Kidney (tissue), 13 donors: ENCODE measurements at regions not wholly inside any gene's neighbourhood (a gene's known extent, or its start where the extent isn't known, plus 50 kb on each side); places are given as distances from the start of the nearest gene placed in this dataset.
"Not testable (repeated sequence)": the region's sequence is repeated elsewhere in the genome, so short reads cannot be mapped to it uniquely, and the experiment has no call there.

ENCODE experiments used
- DNase-seq, 5 donors: peaks; one replicate each; pipeline ENCODE4 v3.0.0-alpha.2; 2013 to 2020
- FAIRE-seq: peaks from 2 replicates; lab custom pipeline; 2012; peaks lifted over from hg19 to GRCh38; lab: Jason Lieb, UNC
- H3K27ac ChIP-seq, 2 donors: one replicate each; pipeline ENCODE4 v1.7.0; 2013; ENCODE audit warnings: low read depth in 2 of 2, low read length in 2 of 2, inconsistent platforms in 1 of 2
- H3K27me3 ChIP-seq: one replicate; pipeline ENCODE4 v1.7.1; 2013; ENCODE audit warnings: low read length, inconsistent platforms; ENCODE audit not compliant: control insufficient read depth, insufficient read depth
- H3K36me3 ChIP-seq, 3 donors: one replicate each; pipeline versions ENCODE4 v1.7.0 to v1.7.1; 2013; ENCODE audit warnings: low read length in 3 of 3, control low read depth in 1 of 3, inconsistent platforms in 1 of 3; ENCODE audit not compliant: insufficient read depth in 3 of 3, control insufficient read depth in 2 of 3
- H3K4me1 ChIP-seq, 3 donors: one replicate each; pipeline versions ENCODE4 v1.7.0 to v1.7.1; 2013; ENCODE audit warnings: low read length in 3 of 3, inconsistent platforms in 1 of 3, low read depth in 1 of 3; ENCODE audit not compliant: control insufficient read depth in 2 of 3, insufficient read depth in 2 of 3
- H3K4me3 ChIP-seq, 3 donors: one replicate each; pipeline versions ENCODE4 v1.7.0 to v1.8.1; 2013; ENCODE audit warnings: low read length in 3 of 3, control low read depth in 1 of 3, inconsistent platforms in 1 of 3
- H3K9ac ChIP-seq, 3 donors: one replicate each; pipeline versions ENCODE4 v1.7.0 to v1.7.1; 2013; ENCODE audit warnings: low read length in 3 of 3, control low read depth in 1 of 3, inconsistent platforms in 1 of 3
- H3K9me3 ChIP-seq, 3 donors: one replicate each; pipeline versions ENCODE4 v1.7.0 to v1.7.1; 2013; ENCODE audit warnings: low read length in 3 of 3, control low read depth in 1 of 3, inconsistent platforms in 1 of 3; ENCODE audit not compliant: control insufficient read depth in 2 of 3, insufficient read depth in 1 of 3
- CTCF ChIP-seq: IDR thresholded peaks from 3 replicates; pipeline ENCODE4 v1.5.1; 2012; ENCODE audit warnings: mild to moderate bottlenecking, moderate library complexity, borderline replicate concordance; ENCODE audit not compliant: insufficient read depth; ENCODE audit errors: extremely low read depth
- intact Hi-C: fragments of 100-400 bp; cut with DNase I; formaldehyde crosslinking; loops from one replicate; pipeline ENCODE4 v1.11.1; 2022
- donor health status: control.
- donor health status: control.
- donor health status: control.
- donor health status: control.
- donor health status: control.
- donor health status: DM: yes; HTN: yes; CAD: no.
- donor health status: Normal renal cell carcinoma (clear cell type).

DNA sequence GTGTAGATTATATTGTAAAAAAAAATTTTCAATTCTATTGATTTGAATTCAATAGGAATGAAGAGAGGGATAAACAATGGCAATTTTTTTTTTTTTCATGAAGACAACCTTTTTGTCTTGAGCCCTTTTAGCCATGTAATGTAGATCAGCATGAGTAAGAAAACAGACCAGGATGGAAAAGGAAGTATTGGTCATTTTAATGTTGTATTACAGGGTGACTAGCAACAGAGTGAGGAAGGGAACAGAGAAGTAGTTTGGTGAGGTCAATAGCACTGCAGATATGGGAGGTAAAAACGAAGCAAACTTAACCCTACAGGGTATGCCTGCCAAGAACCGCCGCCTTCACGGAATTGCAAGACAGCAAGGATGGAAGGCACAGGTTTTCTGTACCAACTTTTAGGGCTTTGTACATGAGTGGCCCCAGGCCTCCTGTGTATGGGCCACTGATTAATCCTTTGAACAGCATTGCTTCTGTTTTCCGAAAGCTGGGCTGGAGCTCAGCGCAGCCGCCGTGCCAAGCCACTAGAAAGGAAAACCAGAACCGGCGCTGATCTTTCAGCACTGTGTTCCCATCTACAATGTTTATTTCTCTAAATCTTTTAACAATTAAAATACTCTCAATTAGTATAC is 383.7 kb downstream of the CENPW start:
- TF ChIP-seq CTCF: no peak
- Histone ChIP-seq H3K9me3 (no peaks in the 10 kb centered on the region), H3K4me3 (no peak overlapping the region), H3K9ac (no peak overlapping the region), H3K27ac (no peak overlapping the region), H3K27me3 (no peaks in the 10 kb centered on the region), H3K36me3 (no peaks in the 10 kb centered on the region), H3K4me1 (no peaks in the 10 kb centered on the region)
- intact Hi-C loops: no loop called here
- DNase-seq (no peak), FAIRE-seq (no peak)

DNA sequence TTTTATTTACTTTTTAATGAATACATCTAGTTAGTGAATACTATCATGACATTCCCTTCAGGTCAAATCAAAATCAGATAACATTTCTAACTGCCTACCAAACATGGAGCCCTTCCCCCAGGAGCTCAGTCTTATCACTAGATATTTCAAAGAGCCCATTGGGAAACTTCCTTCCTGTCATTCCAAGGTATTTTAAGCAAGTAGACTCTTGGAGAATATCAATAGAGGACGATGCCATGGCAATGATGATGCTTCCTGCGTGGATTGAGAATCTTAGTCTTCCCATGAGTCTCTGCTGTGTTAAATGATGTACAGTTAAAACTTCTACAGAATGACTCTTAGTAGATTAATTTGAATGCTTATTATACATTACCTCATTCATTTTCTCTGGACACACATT is 384.9 kb downstream of the CENPW start:
- H3K27ac ChIP-seq: no peak overlapping the region
- TF ChIP-seq CTCF: no peak

GRCh38 chr6:126726454-126726853 is 386.5 kb downstream of the CENPW start:
- H3K4me1 ChIP-seq, H3K9me3 ChIP-seq, FAIRE-seq, H3K27ac ChIP-seq, H3K4me3 ChIP-seq, DNase-seq, intact Hi-C loops, H3K36me3 ChIP-seq, H3K27me3 ChIP-seq, H3K9ac ChIP-seq: not testable (repeated sequence)

More for the DNA sequence above, 384.9 kb downstream of the CENPW start:
- Histone ChIP-seq H3K4me1 (no peaks in the 10 kb centered on the region), H3K27me3 (no peaks in the 10 kb centered on the region), H3K9ac (no peak overlapping the region), H3K36me3 (no peaks in the 10 kb centered on the region), H3K9me3 (no peaks in the 10 kb centered on the region), H3K4me3 (no peak overlapping the region)
- DNase-seq: no peak
- intact Hi-C loops: no loop called here
- FAIRE-seq: no peak

- no peaks in the 10 kb centered on the region for H3K36me3 ChIP-seq
- intact Hi-C loops: no loop called here
- H3K4me3 ChIP-seq: no peak overlapping the region
- no peaks in the 10 kb centered on the region for H3K27me3 ChIP-seq
- H3K4me1 ChIP-seq: no peaks in the 10 kb centered on the region
- no peak overlapping the region for H3K27ac ChIP-seq
- no peak overlapping the region for H3K9ac ChIP-seq
- FAIRE-seq: no peak
- no peak for TF ChIP-seq CTCF
- H3K9me3 ChIP-seq: no peaks in the 10 kb centered on the region
- DNase-seq: no peak
Measured at GRCh38 chr6:126738146-126738545, 380.3 kb upstream of the RSPO3 start.
